Islet of Langerhans (tissue), 1 donor: ENCODE measurements at regions not wholly inside any gene's neighbourhood (a gene's known extent, or its start where the extent isn't known, plus 50 kb on each side); places are given as distances from the start of the nearest gene placed in this dataset.
"Not testable (repeated sequence)": the region's sequence is repeated elsewhere in the genome, so short reads cannot be mapped to it uniquely, and the experiment has no call there.

Source experiments
- FAIRE-seq: peaks from one replicate; lab custom pipeline; 2011; peaks lifted over from hg19 to GRCh38; lab: Jason Lieb, UNC

DNA sequence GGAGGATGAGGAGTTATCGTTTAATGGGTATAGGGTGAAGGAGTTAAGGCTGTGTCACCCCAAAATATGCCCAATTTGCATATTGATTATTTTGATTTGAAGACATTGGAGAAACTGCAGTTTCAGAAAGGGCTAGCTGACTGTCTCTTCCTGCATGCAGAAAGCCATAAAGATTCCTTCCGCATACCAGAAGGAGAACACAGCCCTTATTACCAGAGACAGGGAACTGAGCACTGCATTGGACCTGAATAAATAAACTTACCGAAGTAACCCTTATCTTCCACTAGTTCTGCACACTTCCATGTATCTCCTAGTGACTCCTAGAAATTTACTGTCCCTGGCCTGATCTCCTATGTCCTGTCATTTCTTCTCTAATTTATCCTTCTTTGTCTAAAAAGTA is 821.9 kb upstream of the AUTS2 start:
- FAIRE-seq = no peak

DNA sequence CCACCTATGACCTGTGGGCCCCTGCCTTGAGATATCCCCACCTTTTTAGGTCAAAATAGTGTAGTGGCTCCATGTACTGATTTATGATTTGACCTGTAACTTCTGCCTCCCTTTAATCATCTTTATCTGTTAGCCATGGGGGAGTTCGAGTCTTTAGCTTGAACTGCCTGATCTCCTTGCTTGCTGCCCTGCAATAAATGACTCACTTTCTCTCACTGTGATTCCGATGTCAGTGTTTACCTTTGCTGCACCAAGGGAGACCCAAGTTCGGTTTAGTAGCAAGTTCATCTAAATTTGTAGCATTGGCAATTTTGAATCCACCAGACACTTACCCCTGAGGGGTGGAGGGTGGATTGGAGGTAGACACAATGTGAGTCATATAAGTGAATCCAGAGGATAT is 814.6 kb upstream of the AUTS2 start:
- FAIRE-seq = no peak

DNA sequence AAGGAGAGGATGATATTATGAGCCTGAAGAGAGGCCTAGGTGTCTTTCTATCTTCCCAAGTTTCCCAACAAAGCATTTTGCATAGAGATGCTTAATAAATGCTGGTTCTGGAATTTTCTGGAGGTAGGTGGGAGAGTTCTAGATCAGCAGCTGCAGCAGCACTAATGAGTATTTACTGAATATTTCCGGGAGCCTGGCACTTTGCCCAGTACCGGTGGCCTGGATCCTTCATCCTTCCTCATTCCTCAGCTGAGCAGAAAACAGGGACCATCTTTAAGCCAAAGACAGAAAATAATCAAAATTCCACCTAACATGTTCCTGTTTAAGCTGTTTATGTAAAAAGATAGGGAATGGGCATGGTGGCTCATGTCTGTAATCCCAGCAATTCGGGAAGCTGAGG is 813.2 kb upstream of the AUTS2 start:
- FAIRE-seq = no peak

DNA sequence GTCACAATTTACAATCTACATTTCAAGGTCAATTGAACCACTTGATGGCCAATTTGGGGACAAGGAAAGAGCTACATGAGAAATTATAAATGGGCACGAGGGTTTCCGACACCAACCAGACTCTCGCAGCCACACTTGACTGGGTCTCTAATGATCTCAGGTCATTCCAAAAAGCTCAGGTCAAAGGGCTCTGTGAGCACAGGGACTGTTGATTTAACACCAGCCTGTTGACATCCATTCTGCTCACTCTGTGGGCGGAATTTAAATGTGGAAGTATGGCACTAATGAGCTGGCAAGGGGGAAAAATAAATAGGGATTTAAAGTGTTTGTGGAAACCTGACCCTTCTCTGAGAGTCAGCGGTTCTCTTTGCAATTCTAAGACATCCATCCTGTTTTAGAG is 810.7 kb upstream of the AUTS2 start:
- FAIRE-seq = no peak

DNA sequence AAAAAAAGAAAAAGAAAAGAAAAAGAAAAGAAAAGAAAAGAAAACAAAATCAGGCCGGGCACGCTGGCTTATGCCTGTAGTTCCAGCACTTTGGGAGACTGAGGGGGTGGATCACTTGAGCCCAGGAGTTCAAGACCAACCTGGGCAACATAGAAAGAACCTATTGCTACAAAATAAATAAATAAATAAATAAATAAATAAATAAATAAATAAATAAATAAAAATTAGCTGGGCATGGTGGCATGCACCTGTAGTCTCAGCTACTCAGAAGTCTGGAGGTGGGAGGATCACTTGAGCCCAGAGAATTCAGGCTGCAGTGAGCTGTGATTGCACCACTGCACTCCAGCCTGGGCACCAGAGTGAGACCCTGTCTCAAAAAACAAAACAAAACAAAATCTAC is 809.7 kb upstream of the AUTS2 start:
- FAIRE-seq = not testable (repeated sequence)

DNA sequence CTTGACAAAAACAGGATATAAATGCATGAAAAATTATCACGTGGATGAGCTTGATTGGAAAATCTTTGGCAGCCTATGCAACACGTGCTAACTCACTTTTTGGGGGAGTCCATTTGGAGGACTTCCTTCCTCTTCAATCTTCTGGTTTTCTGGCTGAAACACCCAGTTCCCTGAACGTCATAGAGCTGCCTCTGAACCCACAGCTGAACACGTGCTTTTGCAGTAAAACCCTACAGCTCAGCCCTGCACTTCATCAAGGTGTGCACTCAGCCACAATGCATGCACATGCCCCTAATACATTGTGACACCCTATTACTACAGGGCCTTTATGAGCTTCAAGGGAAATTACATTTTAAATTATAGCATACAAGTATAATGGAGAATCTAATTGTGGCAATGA is 808.7 kb upstream of the AUTS2 start:
- no peak for FAIRE-seq

DNA sequence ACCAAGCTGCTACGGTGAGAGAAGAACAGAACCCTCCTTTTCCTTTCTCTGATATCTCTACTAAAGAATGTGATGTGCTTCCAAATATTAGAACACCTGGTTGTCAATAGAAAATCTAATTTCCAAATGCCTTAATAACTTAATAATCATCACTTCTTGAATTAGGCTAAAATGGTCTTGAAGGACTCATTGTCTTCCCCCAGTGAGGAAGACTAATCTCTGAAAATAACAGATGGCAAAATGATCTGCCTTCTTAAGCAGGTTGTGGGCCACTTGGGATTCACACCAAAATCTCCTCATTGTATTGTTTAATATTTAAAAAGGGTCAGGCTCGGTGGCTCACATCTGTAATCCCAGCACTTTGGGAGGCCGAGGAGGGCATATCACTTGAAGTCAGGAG is 805.9 kb upstream of the AUTS2 start:
- FAIRE-seq = no peak

DNA sequence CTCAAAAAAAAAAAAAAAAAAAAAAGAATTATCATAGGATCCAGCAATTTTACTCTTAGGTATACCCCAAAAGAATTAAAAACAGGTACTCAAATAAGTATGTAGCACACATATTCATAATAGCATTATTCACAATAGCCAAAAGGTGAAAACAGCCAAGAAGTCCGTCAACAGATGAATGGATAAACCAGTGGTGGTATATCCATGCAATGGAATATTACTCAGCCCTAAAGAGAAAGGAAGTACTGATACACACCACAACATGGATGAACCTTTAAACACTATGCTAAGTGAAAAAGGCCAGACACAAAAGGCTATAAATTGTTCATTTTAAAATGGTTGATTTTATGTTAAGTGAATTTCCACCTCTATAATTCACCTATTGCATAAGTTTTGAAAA is 804.8 kb upstream of the AUTS2 start:
- no peak for FAIRE-seq

DNA sequence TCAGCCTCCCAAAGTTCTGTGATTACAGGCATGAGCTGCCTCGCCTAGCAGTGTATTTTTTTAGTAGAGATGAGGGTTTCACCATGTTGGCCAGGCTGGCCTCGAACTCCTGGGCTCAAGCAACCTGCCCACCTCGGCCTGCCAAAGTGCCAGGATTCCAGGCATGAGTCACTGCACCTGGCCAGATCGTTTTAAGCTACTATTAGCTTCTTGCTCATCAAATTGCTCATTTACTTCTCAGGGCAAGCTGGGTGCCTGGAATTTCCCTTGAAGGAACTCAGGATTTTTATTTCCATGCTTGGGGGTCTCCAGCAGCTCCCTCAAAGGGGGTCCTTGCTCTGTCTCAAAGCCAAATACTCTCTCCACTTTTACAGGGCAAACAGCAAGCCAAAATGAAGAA is 798.0 kb upstream of the AUTS2 start:
- no peak for FAIRE-seq

DNA sequence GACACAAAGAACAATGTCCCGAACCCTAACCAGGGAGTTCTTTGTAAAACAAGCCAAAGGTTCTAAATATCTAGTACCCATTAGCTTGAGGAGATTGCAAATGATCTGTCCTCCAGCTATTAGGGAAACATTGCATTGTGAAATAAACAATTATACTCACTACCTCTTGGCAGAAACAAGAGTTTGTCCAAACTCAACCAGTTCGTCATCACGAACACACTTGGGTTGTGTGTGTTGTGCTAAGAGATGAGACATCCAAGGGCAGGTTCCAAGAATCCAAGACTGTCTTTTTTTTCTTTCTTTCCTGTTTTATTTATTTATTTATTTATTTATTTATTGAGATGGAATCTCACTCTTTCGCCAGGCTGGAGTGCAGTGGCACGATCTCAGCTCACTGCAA is 793.1 kb upstream of the AUTS2 start:
- FAIRE-seq = no peak

DNA sequence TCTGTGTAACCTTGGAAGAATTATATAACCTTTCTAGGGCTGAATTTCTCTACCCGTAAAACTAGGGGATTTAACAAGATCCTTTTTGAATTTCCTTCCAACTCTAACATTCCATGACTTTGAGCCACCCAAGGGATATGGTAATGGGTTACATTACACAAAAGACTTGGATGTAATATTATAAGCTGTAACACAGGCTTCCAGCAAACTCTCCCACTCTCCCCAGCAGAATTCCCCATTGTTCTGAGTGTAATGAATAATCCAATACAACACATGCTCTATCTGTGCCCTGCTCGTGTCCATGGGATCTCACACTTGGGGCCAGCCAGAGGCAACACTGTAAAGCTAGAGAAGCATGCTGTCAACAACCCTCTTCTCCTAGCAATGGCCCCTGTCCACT is 790.6 kb upstream of the AUTS2 start:
- no peak for FAIRE-seq

DNA sequence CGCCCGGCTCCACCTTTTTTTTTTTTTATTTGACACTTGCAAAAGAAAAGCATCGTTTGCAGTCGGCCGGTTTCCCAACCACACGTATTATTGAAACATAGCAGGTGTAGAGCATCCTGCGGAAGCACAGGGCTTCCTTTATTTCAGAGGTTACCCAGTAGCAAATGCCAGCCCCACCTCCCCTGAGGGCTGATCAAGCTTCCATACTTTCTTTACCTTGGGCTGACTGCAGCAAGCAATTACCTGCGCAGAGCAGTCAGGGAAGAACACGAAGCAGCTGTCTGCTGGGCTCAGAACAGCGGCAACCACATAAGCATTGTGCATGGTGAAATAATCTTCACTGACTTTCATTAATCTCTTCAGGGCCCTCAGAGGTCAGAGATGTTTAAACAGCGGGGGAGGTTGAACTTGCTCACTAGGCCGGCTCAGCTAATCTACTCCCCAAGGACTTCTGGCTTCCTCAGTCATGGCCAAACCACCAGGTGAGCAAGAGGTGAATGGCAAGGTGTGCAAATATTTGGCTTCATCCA is 784.7 kb upstream of the AUTS2 start:
- no peak for FAIRE-seq

DNA sequence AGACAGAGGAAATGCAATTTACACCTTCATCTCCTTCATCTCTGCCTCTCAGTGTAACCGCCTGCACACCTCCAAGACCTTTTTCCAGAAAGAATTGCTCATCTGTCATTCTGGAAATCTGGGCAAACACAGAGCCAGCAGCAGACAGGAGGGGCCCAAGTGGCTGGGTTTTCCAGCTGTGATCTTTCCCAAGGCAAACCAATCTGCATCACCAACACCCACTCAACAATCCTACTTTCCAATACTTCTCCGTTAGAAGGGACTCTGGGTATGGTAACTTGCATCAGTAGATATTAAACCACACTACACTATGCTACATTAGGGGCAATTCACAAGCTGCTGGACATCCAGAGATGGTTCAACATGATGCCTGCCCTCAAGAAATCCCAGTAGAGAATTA is 781.8 kb upstream of the AUTS2 start:
- FAIRE-seq = no peak

DNA sequence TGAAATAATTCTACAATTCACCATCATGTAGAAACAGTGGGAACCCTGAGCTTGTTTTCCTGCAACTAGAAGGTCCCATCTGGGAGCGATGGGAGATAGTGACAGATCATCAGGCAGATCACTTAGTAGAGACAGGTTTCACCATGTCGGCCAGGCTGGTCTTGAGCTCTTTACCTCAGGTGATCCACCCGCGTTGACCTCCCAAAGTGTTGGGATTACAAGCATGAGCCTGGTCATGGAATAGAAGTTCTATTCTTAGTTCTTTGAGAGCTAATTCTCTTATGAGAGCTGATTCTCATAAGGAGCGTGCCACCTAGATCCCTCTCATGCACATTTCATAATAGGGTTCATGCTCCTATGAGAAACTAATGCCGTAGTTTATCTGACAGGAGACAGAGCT is 778.0 kb upstream of the AUTS2 start:
- no peak for FAIRE-seq

DNA sequence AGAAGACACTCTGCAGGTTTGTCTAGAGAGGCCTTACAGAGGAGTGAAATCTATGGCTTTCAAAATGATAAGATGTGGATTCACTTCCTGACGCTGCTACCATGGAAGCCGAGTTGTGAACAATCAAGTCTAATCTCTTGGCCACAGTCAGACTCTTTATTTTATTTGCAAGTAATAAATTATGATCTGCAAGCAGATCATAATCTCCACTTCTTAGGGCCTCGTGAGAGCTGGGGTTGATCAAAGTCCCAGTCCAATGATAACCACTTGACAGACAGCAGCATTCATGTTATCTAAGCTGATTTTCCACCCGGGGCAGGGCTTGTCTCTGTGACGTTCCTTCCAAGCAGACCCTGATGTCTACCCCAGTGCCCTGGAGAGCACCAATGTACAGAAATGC is 776.4 kb upstream of the AUTS2 start:
- no peak for FAIRE-seq

DNA sequence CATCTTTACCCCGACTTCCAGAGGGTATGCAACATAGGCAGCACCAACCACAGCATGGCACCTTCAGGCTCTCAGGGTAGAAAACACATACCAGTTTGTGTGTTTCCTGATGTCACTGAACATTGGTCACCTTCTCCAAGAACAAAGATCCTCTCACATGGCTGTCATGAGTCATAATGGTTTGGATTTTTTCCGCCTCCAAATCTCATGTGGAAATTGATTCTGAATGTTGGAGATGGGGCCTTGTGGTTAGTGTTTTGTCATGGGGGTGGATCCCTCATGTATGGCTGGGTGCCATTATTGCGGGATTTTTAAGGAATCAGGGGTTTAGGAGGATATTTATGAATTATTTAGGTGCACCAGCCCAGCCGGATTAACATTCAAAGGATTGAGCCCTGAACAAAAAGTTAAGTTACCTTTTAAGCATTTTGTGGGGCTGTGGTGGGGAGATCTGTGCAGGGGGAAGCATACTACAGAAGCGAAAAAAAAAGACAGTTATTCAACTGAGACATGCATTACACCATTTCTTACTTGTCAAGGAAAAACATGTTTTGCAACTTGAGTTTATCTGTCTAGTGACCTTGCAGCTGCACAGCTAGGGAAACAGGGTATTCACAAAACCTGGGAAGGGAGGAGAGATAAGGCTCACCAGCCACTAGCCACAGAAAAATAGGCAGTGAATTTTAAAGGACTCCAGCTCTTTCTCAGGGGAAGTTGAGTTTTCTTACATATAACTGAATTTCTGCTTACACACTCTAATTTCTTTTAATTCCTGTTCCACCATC is 774.1 kb upstream of the AUTS2 start:
- FAIRE-seq = no peak

DNA sequence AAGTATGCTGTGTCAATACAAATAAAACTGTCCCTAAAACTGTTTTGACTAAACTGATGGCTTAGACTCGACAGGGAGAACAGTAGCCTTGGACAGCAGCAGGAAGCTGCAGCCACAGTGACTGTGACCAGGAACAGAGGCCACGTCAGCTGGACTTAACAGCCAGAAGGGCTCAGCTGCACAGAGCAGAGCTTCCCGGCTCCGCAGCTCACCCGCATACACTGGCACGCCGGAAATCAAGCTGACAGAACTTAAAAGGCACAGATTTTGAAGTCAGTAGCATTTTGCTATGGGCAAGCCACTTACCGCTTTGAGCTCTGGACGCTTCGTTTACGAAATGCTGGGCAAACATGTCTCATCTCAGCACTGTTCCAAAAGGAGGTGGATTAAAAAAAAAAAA is 769.7 kb upstream of the AUTS2 start:
- FAIRE-seq = no peak

DNA sequence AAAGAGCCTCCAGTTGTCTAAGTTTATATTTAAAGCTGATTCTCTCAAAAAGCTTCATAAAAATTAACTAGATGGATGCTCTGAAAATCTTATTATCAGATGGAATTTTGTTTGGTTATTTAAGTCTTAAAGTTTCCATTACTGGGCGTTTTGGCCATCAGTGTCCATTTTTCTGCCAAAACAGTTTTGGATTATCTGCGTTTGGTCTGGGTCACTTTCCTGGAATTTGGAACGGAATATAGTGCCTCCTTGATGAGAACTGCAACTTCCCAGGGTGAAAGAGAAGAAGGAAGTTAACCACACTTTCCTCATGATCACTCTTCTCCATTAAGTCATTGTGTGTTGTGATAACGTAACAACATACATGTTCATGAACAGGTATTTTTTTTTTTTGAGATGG is 764.9 kb upstream of the AUTS2 start:
- FAIRE-seq = no peak

DNA sequence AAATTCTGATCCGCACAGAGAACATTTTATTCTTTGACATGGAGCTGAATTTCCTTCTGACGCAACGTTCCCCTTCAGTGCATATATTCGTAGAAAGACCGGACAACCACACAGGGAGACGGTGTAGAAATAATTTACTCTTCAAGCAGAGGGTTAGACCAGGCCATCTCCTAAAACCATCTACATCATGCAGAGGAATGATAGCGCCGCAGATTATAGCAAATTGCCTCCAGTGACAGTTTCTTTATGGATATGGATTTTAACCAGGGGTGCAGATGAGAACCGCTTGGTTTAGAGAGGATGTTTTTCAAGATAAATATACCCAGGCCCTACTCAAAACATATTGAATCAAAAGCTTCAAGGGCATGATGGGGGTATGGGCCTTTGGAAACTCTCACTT is 759.3 kb upstream of the AUTS2 start:
- no peak for FAIRE-seq

DNA sequence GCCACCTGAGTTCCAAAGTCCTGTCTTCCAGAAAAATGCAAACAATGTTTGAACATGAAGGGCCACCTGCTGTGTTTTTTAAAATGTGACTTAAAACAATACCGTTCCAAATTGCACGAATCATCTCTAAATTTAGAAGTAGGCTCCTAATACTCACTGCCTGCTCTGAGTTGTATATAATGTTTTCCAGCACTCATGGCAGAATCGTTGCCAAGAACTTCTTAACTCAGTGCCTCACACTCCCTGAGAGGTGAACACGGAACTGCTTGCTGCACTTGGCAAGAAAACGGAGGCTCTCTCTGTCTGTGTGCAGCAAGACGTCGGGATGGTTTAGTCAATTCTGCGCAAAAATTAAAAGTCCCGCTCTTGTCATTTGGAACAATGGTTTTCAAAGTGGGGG is 757.3 kb upstream of the AUTS2 start:
- FAIRE-seq = no peak

DNA sequence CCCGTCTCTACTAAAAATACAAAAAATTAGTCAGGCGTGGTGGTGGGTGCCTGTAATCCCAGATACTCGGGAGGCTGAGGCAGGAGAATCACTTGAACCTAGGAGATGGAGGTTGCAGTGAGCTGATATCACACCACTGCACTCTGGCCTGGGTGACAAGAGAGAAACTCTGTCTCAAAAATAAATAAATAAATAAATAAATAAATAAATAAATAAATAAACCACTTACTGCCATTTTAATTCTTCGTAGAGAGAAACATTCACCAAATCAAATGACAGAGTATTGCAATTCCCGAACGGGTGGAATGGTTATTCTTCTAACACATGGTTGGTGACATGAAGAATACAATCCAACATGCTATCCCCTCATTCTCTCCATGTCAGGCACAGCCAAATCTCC is 754.3 kb upstream of the AUTS2 start:
- not testable (repeated sequence) for FAIRE-seq

DNA sequence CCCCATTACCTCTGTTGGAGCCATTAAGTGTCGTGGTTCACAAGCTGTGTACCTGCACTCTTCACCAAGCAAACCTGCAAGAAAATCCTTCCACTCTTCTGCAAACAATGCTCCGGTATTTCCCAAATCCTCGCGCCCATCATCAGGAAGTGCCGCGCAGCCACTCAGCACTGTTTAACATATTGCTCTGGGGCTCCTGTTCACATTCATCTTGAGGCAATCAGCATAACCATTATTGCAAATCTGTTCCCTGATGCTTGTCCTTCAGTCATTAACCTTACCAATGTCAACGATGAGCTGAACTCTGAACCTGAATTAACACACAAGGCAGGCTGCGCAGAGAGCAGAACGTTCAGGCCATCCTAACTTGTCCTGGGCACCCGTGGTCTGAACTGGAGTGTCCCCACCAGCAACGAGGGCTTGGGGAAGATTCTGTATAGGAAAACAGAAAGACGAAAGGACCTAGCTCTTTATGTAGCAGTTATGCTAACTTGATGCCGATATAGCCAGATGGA is 751.4 kb upstream of the AUTS2 start:
- no peak for FAIRE-seq

DNA sequence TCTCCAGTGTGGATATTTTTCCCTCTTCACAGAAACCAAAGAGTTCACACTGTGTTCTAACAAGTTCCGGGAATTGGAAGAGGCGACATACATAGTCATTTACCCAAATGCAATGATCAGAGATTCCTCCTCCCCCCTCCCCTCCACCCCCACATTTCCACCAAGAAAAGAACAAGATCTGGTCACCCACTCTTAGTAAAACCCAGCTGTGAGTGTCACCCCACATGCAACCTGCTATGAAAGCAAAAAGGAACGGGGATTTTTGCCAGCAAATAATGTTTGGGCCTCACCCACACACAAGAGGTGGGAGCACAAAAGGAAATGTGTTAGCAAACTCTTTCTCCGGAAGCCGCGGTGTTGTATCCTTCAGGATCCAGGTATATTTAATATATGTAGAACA is 745.0 kb upstream of the AUTS2 start:
- FAIRE-seq = no peak

DNA sequence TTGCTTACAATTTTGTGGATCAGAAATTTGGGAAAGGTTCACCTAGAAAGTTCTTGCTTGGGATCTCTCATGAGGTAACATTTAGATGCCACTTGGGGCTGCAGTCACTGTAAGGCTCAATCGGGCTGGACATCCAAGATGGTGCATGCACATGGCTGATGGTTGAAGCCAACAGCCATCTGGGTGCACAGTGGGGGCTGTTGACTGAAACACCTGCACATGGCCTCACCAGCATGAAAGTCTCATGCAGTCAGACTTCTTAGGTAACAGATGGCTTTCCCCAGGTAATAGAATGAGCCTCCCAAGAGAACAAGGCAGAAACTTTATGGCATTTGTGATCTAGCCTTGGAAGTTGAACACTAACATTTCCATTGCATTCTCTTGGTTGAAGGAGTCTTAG is 740.7 kb upstream of the AUTS2 start:
- FAIRE-seq = no peak
